ENCODE measurements at regions not wholly inside any gene's neighbourhood (a gene's known extent, or its start where the extent isn't known, plus 50 kb on each side); places are given as distances from the start of the nearest gene placed in this dataset.

DNA sequence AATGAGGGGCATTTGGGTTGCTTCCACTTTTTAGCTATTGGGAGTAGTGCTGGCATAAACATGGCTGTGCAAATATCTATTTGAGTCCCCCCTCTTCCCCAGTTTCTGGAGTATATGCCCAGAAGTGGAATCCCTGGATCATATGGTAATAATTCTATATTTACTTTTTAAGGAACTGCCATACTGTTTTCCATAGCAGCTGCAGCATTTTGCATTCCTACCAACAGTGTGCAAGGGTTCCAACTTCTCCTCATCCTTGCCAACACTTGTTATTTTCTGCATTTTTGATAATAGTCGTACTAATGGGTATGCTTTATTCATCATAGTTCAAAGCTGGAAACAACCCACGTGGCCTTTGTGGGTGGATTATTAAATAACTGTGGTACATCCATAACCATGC is 883.5 kb downstream of the TBC1D22A start:
- no peak for TF ChIP-seq CTCF (IDR thresholded peaks at IDR 0.05; ENCODE audit: insufficient read depth, low read length, poor library complexity, severe bottlenecking)
- TF ChIP-seq EZH2phosphoT487 (conservative IDR thresholded peaks at IDR 0.05; ENCODE audit: low read length): no peak
